ENCODE measurements at regions not wholly inside any gene's neighbourhood (a gene's known extent, or its start where the extent isn't known, plus 50 kb on each side); places are given as distances from the start of the nearest gene placed in this dataset.
A peak's percentile ranks its signal among the peaks of the same experiment; 100 is the strongest.

- Histone ChIP-seq H3K4me3 (no peak overlapping the region), H3K9me3 (no peaks in the 10 kb centered on the region), H3K27ac (no peak overlapping the region), H3K36me3 (no peaks in the 10 kb centered on the region), H3K4me1 (no peaks in the 10 kb centered on the region), H3K27me3 (no peaks in the 10 kb centered on the region)
- intact Hi-C loops (cut with DNase I): no loop called here
- FAIRE-seq (no peak), ATAC-seq (no peak), DNase-seq (peak in 1 of 6 donors; percentile 11)
- 82 to 92% methylated on average over 7 of the region's 7 CpGs for WGBS, 2 donors
- TF ChIP-seq CTCF (IDR thresholded peaks at IDR 0.05): no peak
These were observed 1537.9 kb downstream of the PCDH18 start for GRCh38 chr4:135994360-135994759.

GRCh38 chr4:135976860-135977259 is 1555.4 kb downstream of the PCDH18 start:
- H3K36me3 ChIP-seq: no peaks in the 10 kb centered on the region
- H3K4me3 ChIP-seq: no peak overlapping the region
- H3K9me3 ChIP-seq: no peaks in the 10 kb centered on the region
- H3K4me1 ChIP-seq: no peaks in the 10 kb centered on the region
- H3K27me3 ChIP-seq: no peaks in the 10 kb centered on the region
- FAIRE-seq (no peak), ATAC-seq (no peak), DNase-seq (no peak)
- no peak overlapping the region for H3K27ac ChIP-seq
- intact Hi-C loops (cut with DNase I): no loop called here
- TF ChIP-seq CTCF (IDR thresholded peaks at IDR 0.05): no peak

GRCh38 chr4:135966936-135967335 is 1565.4 kb downstream of the PCDH18 start:
- FAIRE-seq: no peak
- Histone ChIP-seq H3K27me3 (no peaks in the 10 kb centered on the region), H3K9me3 (no peaks in the 10 kb centered on the region), H3K4me1 (no peaks in the 10 kb centered on the region), H3K36me3 (no peaks in the 10 kb centered on the region), H3K4me3 (no peak overlapping the region), H3K27ac (no peak overlapping the region)
- ATAC-seq: no peak
- intact Hi-C loops (cut with DNase I): no loop called here
- no peak for TF ChIP-seq CTCF (IDR thresholded peaks at IDR 0.05)
- 79 to 89% methylated on average over 1 of the region's 1 CpG for WGBS, 2 donors
- no peak for DNase-seq

- FAIRE-seq (no peak), DNase-seq (no peak), ATAC-seq (no peak)
- H3K36me3 ChIP-seq: no peaks in the 10 kb centered on the region
- no peak overlapping the region for H3K27ac ChIP-seq
- intact Hi-C loops (cut with DNase I): no loop called here
- no peaks in the 10 kb centered on the region for H3K9me3 ChIP-seq
- H3K4me3 ChIP-seq: no peak overlapping the region
- H3K4me1 ChIP-seq: no peaks in the 10 kb centered on the region
- no peaks in the 10 kb centered on the region for H3K27me3 ChIP-seq
- TF ChIP-seq CTCF (IDR thresholded peaks at IDR 0.05): no peak
- WGBS, 2 donors: 33 to 38% methylated on average over 1 of the region's 1 CpG
These were observed 1569.3 kb downstream of the PCDH18 start for GRCh38 chr4:135963009-135963408.

- Histone ChIP-seq H3K36me3 (no peaks in the 10 kb centered on the region), H3K4me1 (no peaks in the 10 kb centered on the region), H3K4me3 (no peak overlapping the region), H3K27me3 (no peaks in the 10 kb centered on the region), H3K27ac (no peak overlapping the region), H3K9me3 (no peaks in the 10 kb centered on the region)
- DNase-seq: no peak
- WGBS, 2 donors: 46 to 57% methylated on average over 3 of the region's 3 CpGs
- intact Hi-C loops (cut with DNase I): no loop called here
- no peak for ATAC-seq
- TF ChIP-seq CTCF (IDR thresholded peaks at IDR 0.05): no peak
- no peak for FAIRE-seq
These were observed 1582.4 kb downstream of the PCDH18 start for GRCh38 chr4:135949931-135950330.
